ENCODE measurements at regions not wholly inside any gene's neighbourhood (a gene's known extent, or its start where the extent isn't known, plus 50 kb on each side); places are given as distances from the start of the nearest gene placed in this dataset.
A peak's percentile ranks its signal among the peaks of the same experiment; 100 is the strongest.

GRCh38 chr1:125085720-125086591 lies 3901.2 kb downstream of the SRGAP2C start:
- DNase-seq: peak in 1 of 3 donors; percentile 31
- no peak overlapping the region for H3K4me3 ChIP-seq
- H3K4me1 ChIP-seq: no peaks in the 10 kb centered on the region
- no peak for TF ChIP-seq POLR2A (IDR thresholded peaks at IDR 0.05)
- no peak for TF ChIP-seq CTCF (IDR thresholded peaks at IDR 0.05)
- no peak overlapping the region for H3K27ac ChIP-seq
- H3K9me3 ChIP-seq: peaks cover 0 to 27% (median 0%) of the 10 kb centered on the region in 4 donors
- H3K36me3 ChIP-seq: no peaks in the 10 kb centered on the region
- no peaks in the 10 kb centered on the region for H3K27me3 ChIP-seq

- TF ChIP-seq CTCF (IDR thresholded peaks at IDR 0.05) (no peak), POLR2A (IDR thresholded peaks at IDR 0.05) (no peak)
- H3K9me3 ChIP-seq: peaks cover 0 to 21% (median 0%) of the 10 kb centered on the region in 4 donors
- H3K4me3 ChIP-seq: no peak overlapping the region
- no peaks in the 10 kb centered on the region for H3K36me3 ChIP-seq
- H3K27ac ChIP-seq: no peak overlapping the region
- DNase-seq: peak in 1 of 3 donors; percentile 34
- no peaks in the 10 kb centered on the region for H3K4me1 ChIP-seq
- no peaks in the 10 kb centered on the region for H3K27me3 ChIP-seq
Observed at GRCh38 chr1:125086611-125087010, 3901.8 kb downstream of the SRGAP2C start.

GRCh38 chr1:125087247-125087646 lies 3902.5 kb downstream of the SRGAP2C start:
- peak in 1 of 3 donors; percentile 20 for DNase-seq
- H3K9me3 ChIP-seq: peaks cover 0 to 19% (median 0%) of the 10 kb centered on the region in 4 donors
- no peak overlapping the region for H3K4me3 ChIP-seq
- no peaks in the 10 kb centered on the region for H3K27me3 ChIP-seq
- no peak for TF ChIP-seq POLR2A (IDR thresholded peaks at IDR 0.05)
- no peak for TF ChIP-seq CTCF (IDR thresholded peaks at IDR 0.05)
- H3K27ac ChIP-seq: no peak overlapping the region
- no peaks in the 10 kb centered on the region for H3K36me3 ChIP-seq
- H3K4me1 ChIP-seq: no peaks in the 10 kb centered on the region

GRCh38 chr1:125087691-125088090 lies 3902.9 kb downstream of the SRGAP2C start:
- Histone ChIP-seq H3K9me3 (peaks cover 0 to 15% (median 0%) of the 10 kb centered on the region in 4 donors), H3K4me1 (no peaks in the 10 kb centered on the region), H3K4me3 (no peak overlapping the region), H3K27me3 (no peaks in the 10 kb centered on the region), H3K27ac (no peak overlapping the region), H3K36me3 (no peaks in the 10 kb centered on the region)
- DNase-seq: peak in 1 of 3 donors; percentile 34
- TF ChIP-seq CTCF (IDR thresholded peaks at IDR 0.05): no peak
- TF ChIP-seq POLR2A (IDR thresholded peaks at IDR 0.05): no peak

- peaks cover 0 to 20% (median 4%) of the 10 kb centered on the region in 4 donors for H3K9me3 ChIP-seq
- no peak for TF ChIP-seq CTCF (IDR thresholded peaks at IDR 0.05)
- TF ChIP-seq POLR2A (IDR thresholded peaks at IDR 0.05): no peak
- no peaks in the 10 kb centered on the region for H3K27me3 ChIP-seq
- no peak overlapping the region for H3K4me3 ChIP-seq
- no peak overlapping the region for H3K27ac ChIP-seq
- DNase-seq: no peak
- H3K4me1 ChIP-seq: no peaks in the 10 kb centered on the region
- H3K36me3 ChIP-seq: no peaks in the 10 kb centered on the region
Observed at GRCh38 chr1:125118147-125118993, 3933.6 kb downstream of the SRGAP2C start.

Measured in Peyer's patch (tissue), 4 donors.